CD4-positive, CD25-positive, alpha-beta regulatory T cell (primary cell): ENCODE measurements at regions not wholly inside any gene's neighbourhood (a gene's known extent, or its start where the extent isn't known, plus 50 kb on each side); places are given as distances from the start of the nearest gene placed in this dataset.
"Not testable (repeated sequence)": the region's sequence is repeated elsewhere in the genome, so short reads cannot be mapped to it uniquely, and the experiment has no call there.

Source experiments
- ATAC-seq, 2 donors: fragments of 150-1000 bp; cut with Tn5 transposase; one replicate each; pipeline ENCODE4 v1.10.0; 2021; ENCODE audit warnings: low read depth in 2 of 2, moderate number of reproducible peaks in 2 of 2, moderate library complexity in 1 of 2
- DNase-seq, 3 donors: peaks; one replicate each; pipeline versions ENCODE4 v3.0.0 to v3.0.0-alpha.2; 2012 to 2022; ENCODE audit warnings: mixed read lengths in 1 of 3
- H3K27ac ChIP-seq: one replicate; pipeline ENCODE4 v1.7.0; 2013; ENCODE audit warnings: mild to moderate bottlenecking, low read length; ENCODE audit not compliant: insufficient read depth, poor library complexity, severe bottlenecking
- H3K27me3 ChIP-seq: one replicate; pipeline ENCODE4 v1.7.0; 2013; ENCODE audit warnings: low read length; ENCODE audit not compliant: control insufficient read depth, insufficient read depth
- H3K36me3 ChIP-seq: one replicate; pipeline ENCODE4 v1.7.0; 2013; ENCODE audit warnings: mild to moderate bottlenecking, low read length, moderate library complexity; ENCODE audit not compliant: control insufficient read depth, insufficient read depth
- H3K4me1 ChIP-seq: 2 replicates; pipeline ENCODE4 v1.7.0; 2013; ENCODE audit warnings: mild to moderate bottlenecking, low read length; ENCODE audit not compliant: insufficient read depth, control insufficient read depth, poor library complexity, severe bottlenecking
- H3K4me3 ChIP-seq: one replicate; pipeline ENCODE4 v1.7.0; 2013; ENCODE audit warnings: low read depth, mild to moderate bottlenecking, low read length, moderate library complexity
- H3K9me3 ChIP-seq, 2 experiments: 1 replicate in 1 of 2; 2 replicates in 1 of 2; pipeline ENCODE4 v1.7.0; 2013; ENCODE audit warnings: low read length in 2 of 2, mild to moderate bottlenecking in 1 of 2, moderate library complexity in 1 of 2; ENCODE audit not compliant: control insufficient read depth in 2 of 2
- H3K27ac Mint-ChIP-seq, 3 donors: one replicate each; pipeline ENCODE4 v1.8.0; 2020 to 2022; ENCODE audit warnings: mild to moderate bottlenecking in 3 of 3, mixed read lengths in 3 of 3, moderate library complexity in 2 of 3
- H3K27me3 Mint-ChIP-seq: one replicate; pipeline ENCODE4 v1.8.0; 2022; ENCODE audit warnings: mild to moderate bottlenecking, mixed read lengths
- H3K36me3 Mint-ChIP-seq: one replicate; pipeline ENCODE4 v1.8.0; 2020; ENCODE audit warnings: mixed read lengths
- H3K4me1 Mint-ChIP-seq, 4 donors: one replicate each; pipeline ENCODE4 v1.8.0; 2020 to 2022; ENCODE audit warnings: mixed read lengths in 4 of 4, mild to moderate bottlenecking in 1 of 4
- H3K4me3 Mint-ChIP-seq, 4 donors: one replicate each; pipeline ENCODE4 v1.8.0; 2020 to 2022; ENCODE audit warnings: mild to moderate bottlenecking in 4 of 4, mixed read lengths in 4 of 4, moderate library complexity in 3 of 4
- H3K9me3 Mint-ChIP-seq, 7 donors: one replicate each; pipeline ENCODE4 v1.8.0; 2020 to 2022; ENCODE audit warnings: mixed read lengths in 7 of 7, mild to moderate bottlenecking in 3 of 7, moderate library complexity in 2 of 7

DNA sequence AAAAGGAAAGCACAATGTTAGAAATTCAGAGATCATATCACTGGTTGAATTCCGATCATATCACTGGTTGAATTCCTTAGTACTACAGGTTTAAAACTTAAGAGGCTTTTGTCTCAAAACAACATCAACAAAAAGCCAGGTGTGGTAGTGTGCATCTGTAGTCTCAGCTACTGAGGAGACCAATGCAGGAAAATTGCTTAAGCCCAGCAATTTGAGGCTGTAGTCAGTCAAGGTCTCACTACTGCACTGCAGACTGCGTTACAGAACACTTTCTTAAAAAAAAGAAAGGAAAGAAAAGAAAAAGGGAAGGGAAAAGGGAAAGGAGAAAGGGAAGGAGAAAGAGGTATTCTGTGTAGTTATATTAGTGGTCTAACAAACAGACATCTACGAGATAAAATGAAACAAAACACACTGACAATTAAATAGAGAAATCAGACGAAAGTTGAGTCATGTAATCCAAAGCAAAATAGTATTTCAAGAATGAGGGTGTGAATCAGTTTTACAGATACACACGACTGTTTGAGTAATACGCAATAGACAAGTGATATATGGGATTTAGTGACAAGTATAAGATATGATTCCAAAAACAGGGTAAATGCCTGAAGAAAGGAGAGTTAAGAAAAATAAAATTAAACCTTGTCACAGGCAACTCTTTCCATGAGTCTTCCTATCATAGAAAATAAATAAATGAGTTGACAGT, 113.9 kb downstream of the CDY2B start:
- H3K4me3 ChIP-seq, H3K36me3 ChIP-seq, DNase-seq, ATAC-seq, H3K9me3 ChIP-seq, H3K27ac ChIP-seq, H3K27me3 Mint-ChIP-seq, H3K36me3 Mint-ChIP-seq, H3K4me3 Mint-ChIP-seq, H3K4me1 ChIP-seq, H3K9me3 Mint-ChIP-seq, H3K27me3 ChIP-seq, H3K4me1 Mint-ChIP-seq, H3K27ac Mint-ChIP-seq: not testable (repeated sequence)

DNA sequence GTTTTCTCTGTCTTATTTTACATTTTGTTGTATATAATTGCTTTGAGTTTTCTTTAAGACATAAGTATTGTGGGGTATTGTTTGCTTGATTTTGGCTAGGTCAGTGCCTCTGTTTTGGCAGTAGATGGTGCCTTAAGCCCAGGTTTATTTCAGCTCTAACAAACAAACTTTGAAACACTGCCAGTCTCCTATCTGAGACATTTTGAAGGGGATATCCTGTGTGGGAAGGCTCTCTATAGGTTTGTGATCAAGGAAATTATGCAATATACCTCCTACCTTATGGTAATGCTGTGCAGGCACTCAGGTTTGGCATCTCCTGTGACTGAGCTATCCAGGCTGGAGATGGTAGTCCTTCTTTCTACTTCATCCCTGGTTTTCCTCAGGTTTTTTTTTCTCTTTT, 120.8 kb downstream of the CDY2B start:
- not testable (repeated sequence) for H3K27ac Mint-ChIP-seq, H3K9me3 ChIP-seq, H3K9me3 Mint-ChIP-seq, H3K4me3 Mint-ChIP-seq, H3K4me1 Mint-ChIP-seq, H3K27me3 Mint-ChIP-seq, H3K27me3 ChIP-seq, ATAC-seq, DNase-seq, H3K4me3 ChIP-seq, H3K36me3 Mint-ChIP-seq, H3K27ac ChIP-seq, H3K4me1 ChIP-seq, H3K36me3 ChIP-seq

DNA sequence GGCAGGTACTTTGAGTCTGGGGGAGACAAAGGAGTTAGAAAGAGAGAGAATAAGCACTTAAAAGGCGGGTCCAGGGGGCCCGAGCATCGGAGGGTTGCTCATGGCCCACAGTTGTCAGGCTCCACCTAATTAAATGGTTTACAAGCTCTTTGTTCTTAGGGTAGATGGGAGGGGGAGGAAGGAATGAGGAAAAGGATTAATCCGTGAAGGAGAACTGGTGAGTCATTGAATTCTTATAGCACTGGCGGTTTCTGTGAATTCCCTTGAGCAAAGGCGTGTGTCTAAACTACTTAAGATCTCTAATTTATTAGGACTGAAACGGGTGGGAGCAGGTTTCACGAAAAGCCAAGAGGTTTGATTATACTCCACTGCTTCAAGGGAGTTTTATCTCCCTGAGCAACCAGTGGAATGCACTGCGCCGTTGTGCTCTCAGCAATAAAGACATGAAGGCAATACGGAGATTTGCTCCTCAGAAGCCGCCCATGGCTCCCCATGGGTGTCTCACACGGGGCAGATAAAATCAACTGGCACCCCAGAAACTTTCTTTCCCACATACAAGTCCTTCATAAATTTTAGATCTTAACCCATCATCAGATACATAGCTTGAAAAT, 127.0 kb downstream of the CDY2B start:
- not testable (repeated sequence) for H3K27me3 Mint-ChIP-seq, H3K27ac Mint-ChIP-seq, H3K9me3 Mint-ChIP-seq, H3K9me3 ChIP-seq, DNase-seq, H3K4me3 ChIP-seq, H3K27ac ChIP-seq, H3K4me3 Mint-ChIP-seq, H3K4me1 Mint-ChIP-seq, ATAC-seq, H3K36me3 ChIP-seq, H3K27me3 ChIP-seq, H3K36me3 Mint-ChIP-seq, H3K4me1 ChIP-seq

DNA sequence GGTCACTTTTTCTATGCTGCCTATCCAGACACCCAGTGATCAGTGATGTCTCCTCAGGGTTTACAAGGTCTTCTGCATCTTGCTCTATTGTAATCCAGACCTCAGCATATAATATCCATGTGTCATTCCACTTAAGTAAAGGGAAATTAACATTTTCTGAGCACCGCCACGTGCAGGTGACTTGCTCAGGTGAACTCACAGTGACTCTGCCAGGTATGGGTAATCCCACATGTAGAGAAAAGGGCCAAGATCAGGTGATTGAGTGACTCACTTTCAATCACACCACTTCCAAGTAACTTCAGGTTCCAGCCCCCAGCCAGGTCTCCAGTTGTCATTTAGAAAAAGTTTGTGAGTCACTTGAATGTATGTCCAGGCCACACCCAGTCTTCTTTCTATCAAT, 140.2 kb downstream of the CDY2B start:
- not testable (repeated sequence) for H3K36me3 ChIP-seq, H3K9me3 Mint-ChIP-seq, H3K27me3 ChIP-seq, H3K27me3 Mint-ChIP-seq, H3K4me3 ChIP-seq, H3K27ac Mint-ChIP-seq, H3K4me1 Mint-ChIP-seq, H3K36me3 Mint-ChIP-seq, H3K4me3 Mint-ChIP-seq, H3K9me3 ChIP-seq, H3K27ac ChIP-seq, DNase-seq, H3K4me1 ChIP-seq, ATAC-seq

DNA sequence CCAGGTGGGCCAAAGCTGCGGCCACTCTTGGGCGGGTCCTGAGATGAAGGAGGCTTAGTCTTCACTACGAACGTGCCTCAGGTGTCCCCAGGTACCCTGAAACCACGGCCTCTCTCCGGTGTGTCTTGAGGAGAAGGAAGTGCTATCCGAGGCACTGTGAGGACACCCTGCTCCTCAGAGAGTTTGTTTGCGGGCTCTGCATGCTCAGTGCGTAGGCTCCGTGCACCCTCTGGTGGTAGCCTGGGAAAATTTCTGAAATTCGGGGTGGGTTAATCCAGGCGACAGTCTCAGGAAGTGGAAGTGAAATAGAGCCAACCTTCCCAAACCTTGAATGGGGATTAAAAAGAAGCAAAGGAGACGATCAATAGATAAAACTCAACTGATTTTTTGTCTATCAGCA, 150.5 kb downstream of the CDY2B start:
- not testable (repeated sequence) for H3K9me3 Mint-ChIP-seq, H3K4me1 ChIP-seq, H3K27ac Mint-ChIP-seq, H3K9me3 ChIP-seq, H3K4me3 ChIP-seq, DNase-seq, H3K27me3 Mint-ChIP-seq, H3K27ac ChIP-seq, H3K4me3 Mint-ChIP-seq, H3K36me3 ChIP-seq, ATAC-seq, H3K27me3 ChIP-seq, H3K4me1 Mint-ChIP-seq, H3K36me3 Mint-ChIP-seq

DNA sequence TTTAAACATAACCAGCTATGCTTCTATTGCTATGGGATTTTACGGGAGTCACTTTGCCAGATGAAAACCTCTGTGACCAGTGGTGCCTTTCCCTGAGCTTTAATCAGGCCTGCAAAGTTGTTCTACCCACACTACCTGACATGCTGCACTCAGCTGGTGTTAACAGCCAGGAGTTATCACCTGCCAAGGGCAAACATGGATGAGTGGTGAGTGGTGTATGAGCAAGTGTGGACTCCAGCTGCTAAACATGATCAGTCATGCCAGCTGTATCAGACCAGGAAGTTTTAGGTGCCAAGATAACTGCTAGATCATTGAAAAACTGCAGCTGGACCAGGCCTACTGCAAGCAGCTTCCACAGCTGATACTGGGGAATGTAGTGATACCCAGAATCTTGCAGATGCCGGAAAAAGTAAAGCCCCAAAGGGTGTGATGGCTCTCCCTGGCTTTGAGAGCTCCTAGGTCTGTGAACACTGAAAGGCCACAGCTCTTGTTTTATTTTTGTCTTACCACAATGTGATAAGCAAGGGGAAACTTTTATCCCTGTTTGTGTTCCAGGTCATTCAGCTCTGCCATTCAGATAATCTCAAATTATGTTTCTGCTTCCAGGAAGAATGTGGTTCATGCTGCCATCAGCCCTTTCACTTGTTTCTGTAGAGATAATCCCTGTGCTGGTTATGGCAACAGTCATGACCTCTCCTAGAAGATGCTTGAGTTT, 163.5 kb downstream of the CDY2B start:
- H3K4me3 Mint-ChIP-seq, H3K36me3 ChIP-seq, H3K9me3 Mint-ChIP-seq, H3K27me3 ChIP-seq, ATAC-seq, H3K27ac ChIP-seq, H3K9me3 ChIP-seq, H3K4me1 Mint-ChIP-seq, H3K27ac Mint-ChIP-seq, H3K4me1 ChIP-seq, DNase-seq, H3K27me3 Mint-ChIP-seq, H3K36me3 Mint-ChIP-seq, H3K4me3 ChIP-seq: not testable (repeated sequence)

DNA sequence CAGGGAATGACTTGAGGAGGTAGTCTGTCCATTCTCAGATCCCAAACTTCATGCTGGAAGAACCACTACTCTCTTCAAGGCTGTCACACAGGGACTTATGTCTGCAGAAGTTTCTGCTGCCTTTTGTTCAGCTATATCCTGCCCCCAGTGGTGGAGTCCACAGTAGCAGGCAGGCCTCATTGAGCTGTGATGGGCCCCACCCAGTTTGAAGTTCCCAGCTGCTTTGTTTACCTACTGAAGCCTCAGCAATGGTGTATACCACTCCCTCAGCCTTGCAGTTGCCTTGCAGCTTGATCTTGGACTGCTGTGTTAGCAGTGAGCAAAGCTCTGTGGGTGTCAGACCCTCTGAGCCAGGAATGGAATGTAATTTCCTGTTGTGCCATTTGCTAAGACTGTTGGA, 212.0 kb downstream of the CDY2B start:
- H3K4me3 ChIP-seq, DNase-seq, H3K27me3 ChIP-seq, H3K4me1 Mint-ChIP-seq, H3K36me3 Mint-ChIP-seq, H3K27me3 Mint-ChIP-seq, H3K9me3 Mint-ChIP-seq, H3K36me3 ChIP-seq, H3K27ac Mint-ChIP-seq, H3K4me3 Mint-ChIP-seq, ATAC-seq, H3K9me3 ChIP-seq, H3K4me1 ChIP-seq, H3K27ac ChIP-seq: not testable (repeated sequence)

DNA sequence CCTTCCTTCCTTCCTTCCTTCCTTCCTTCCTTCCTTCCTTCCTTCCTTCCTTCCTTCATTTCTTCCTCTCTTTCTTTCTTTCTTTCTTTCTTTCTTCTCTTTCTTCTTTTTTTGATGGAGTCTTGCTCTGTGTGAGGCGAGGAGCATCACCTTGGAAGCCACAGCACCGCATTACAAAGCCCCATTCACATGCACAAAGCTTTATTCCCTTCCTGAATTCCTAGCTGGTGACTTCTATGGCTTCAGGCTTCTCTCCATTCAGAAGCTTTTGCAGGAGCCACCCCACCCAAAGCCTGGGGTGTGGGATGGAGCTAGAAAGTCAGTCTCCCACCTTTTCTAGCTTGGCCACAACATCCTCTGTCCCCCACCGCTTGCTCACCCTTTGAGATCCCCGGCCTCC, 237.0 kb downstream of the CDY2B start:
- not testable (repeated sequence) for H3K9me3 ChIP-seq, H3K36me3 Mint-ChIP-seq, ATAC-seq, H3K27me3 Mint-ChIP-seq, H3K27ac ChIP-seq, H3K4me1 ChIP-seq, H3K9me3 Mint-ChIP-seq, H3K4me3 ChIP-seq, H3K4me3 Mint-ChIP-seq, H3K27me3 ChIP-seq, H3K4me1 Mint-ChIP-seq, H3K36me3 ChIP-seq, DNase-seq, H3K27ac Mint-ChIP-seq
